ENCODE measurements at regions not wholly inside any gene's neighbourhood (a gene's known extent, or its start where the extent isn't known, plus 50 kb on each side); places are given as distances from the start of the nearest gene placed in this dataset.

- ATAC-seq (no peak), DNase-seq (no peak)
- Histone ChIP-seq H3K9me3 (no peaks in the 10 kb centered on the region), H3K27ac (no peak overlapping the region), H3K4me1 (no peaks in the 10 kb centered on the region), H3K4me3 (no peak overlapping the region), H3K36me3 (no peaks in the 10 kb centered on the region), H3K27me3 (no peaks in the 10 kb centered on the region)
- TF ChIP-seq CTCF (IDR thresholded peaks at IDR 0.05): no peak
- intact Hi-C loops (cut with DNase I): no loop called here
Observed at GRCh38 chr18:75639472-75639831, 211.9 kb upstream of the SMIM21 start.

GRCh38 chr18:75638776-75639471, 211.4 kb upstream of the SMIM21 start:
- DNase-seq: no peak
- Histone ChIP-seq H3K4me1 (no peaks in the 10 kb centered on the region), H3K27me3 (no peaks in the 10 kb centered on the region), H3K27ac (no peak overlapping the region), H3K36me3 (no peaks in the 10 kb centered on the region), H3K9me3 (no peaks in the 10 kb centered on the region), H3K4me3 (peak overlapping the region; percentile 16)
- no peak for TF ChIP-seq CTCF (IDR thresholded peaks at IDR 0.05)
- intact Hi-C loops (cut with DNase I): no loop called here
- peak; percentile 23 for ATAC-seq

GRCh38 chr18:75638223-75638775, 210.8 kb upstream of the SMIM21 start:
- Histone ChIP-seq H3K4me3 (peak overlapping the region; percentile 16), H3K27me3 (no peaks in the 10 kb centered on the region), H3K27ac (no peak overlapping the region), H3K36me3 (no peaks in the 10 kb centered on the region), H3K9me3 (no peaks in the 10 kb centered on the region), H3K4me1 (no peaks in the 10 kb centered on the region)
- ATAC-seq (no peak), DNase-seq (no peak)
- TF ChIP-seq CTCF (IDR thresholded peaks at IDR 0.05): no peak
- intact Hi-C loops (cut with DNase I): no loop called here

- Histone ChIP-seq H3K27ac (no peak overlapping the region), H3K27me3 (no peaks in the 10 kb centered on the region), H3K36me3 (no peaks in the 10 kb centered on the region), H3K4me1 (no peaks in the 10 kb centered on the region), H3K9me3 (no peaks in the 10 kb centered on the region), H3K4me3 (no peak overlapping the region)
- DNase-seq (no peak), ATAC-seq (peak; percentile 32)
- no peak for TF ChIP-seq CTCF (IDR thresholded peaks at IDR 0.05)
- intact Hi-C loops (cut with DNase I): no loop called here
Observed at GRCh38 chr18:75635096-75635495, 207.6 kb upstream of the SMIM21 start.

GRCh38 chr18:75625966-75626365, 198.5 kb upstream of the SMIM21 start:
- H3K4me1 ChIP-seq: no peaks in the 10 kb centered on the region
- no peaks in the 10 kb centered on the region for H3K9me3 ChIP-seq
- ATAC-seq (no peak), DNase-seq (no peak)
- no peak for TF ChIP-seq CTCF (IDR thresholded peaks at IDR 0.05)
- intact Hi-C loops (cut with DNase I): no loop called here
- no peak overlapping the region for H3K27ac ChIP-seq
- H3K36me3 ChIP-seq: no peaks in the 10 kb centered on the region
- H3K27me3 ChIP-seq: no peaks in the 10 kb centered on the region
- no peak overlapping the region for H3K4me3 ChIP-seq
